ENCODE measurements at regions not wholly inside any gene's neighbourhood (a gene's known extent, or its start where the extent isn't known, plus 50 kb on each side); places are given as distances from the start of the nearest gene placed in this dataset.

DNA sequence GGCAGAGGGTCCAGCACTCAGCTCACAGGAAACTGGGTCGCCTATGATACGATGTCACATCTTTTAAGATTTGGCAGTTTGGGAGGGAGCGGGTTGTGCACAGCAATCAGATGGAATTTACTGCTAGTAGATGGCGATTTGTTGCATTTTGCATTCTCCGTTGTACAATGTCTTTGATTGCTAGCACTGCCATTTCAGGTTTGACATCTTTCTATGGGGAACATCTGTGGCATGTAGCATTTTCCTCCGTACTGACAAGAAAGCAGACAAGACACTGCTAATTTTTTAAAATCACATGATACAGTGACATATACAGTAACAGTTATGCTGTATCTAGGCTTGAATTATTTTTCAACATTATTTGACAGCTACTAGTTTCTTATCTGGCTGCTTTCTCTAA, 119.7 kb upstream of the PCSK2 start:
- no peaks in the 10 kb centered on the region for H3K27me3 ChIP-seq (replicated peaks; ENCODE audit: control insufficient read depth, insufficient read depth, low read length)
- TF ChIP-seq, protein P1, sequence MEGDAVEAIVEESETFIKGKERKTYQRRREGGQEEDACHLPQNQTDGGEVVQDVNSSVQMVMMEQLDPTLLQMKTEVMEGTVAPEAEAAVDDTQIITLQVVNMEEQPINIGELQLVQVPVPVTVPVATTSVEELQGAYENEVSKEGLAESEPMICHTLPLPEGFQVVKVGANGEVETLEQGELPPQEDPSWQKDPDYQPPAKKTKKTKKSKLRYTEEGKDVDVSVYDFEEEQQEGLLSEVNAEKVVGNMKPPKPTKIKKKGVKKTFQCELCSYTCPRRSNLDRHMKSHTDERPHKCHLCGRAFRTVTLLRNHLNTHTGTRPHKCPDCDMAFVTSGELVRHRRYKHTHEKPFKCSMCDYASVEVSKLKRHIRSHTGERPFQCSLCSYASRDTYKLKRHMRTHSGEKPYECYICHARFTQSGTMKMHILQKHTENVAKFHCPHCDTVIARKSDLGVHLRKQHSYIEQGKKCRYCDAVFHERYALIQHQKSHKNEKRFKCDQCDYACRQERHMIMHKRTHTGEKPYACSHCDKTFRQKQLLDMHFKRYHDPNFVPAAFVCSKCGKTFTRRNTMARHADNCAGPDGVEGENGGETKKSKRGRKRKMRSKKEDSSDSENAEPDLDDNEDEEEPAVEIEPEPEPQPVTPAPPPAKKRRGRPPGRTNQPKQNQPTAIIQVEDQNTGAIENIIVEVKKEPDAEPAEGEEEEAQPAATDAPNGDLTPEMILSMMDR (IDR thresholded peaks at IDR 0.05; ENCODE audit: insufficient read depth, low read length, poor library complexity, severe bottlenecking): no peak
- no peak for DNase-seq (ENCODE audit: extremely low read depth, insufficient read length)
- H3K36me3 ChIP-seq (ENCODE audit: control insufficient read depth, insufficient read depth, low read length): no peaks in the 10 kb centered on the region
- no peak overlapping the region for H3K4me3 ChIP-seq (replicated peaks; ENCODE audit: low read depth, low read length)

DNA sequence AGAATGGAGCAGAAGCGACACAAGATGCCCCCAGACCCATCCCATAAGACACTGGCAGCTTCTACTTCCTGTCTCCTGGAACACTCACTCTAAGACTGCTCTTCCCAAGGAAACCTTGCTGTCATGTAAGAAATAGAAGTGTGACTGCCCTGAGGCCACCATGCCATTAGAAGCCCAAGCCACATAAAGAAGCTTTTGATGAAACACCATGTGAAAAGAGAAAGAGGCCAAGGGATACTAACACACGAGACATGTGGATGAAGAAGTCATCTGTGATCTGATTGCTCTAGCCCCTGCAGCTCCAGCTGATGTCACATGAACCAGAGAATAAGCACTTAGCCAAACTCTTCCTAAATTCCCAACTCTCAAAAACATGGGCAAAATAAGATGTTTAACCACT, 117.9 kb upstream of the PCSK2 start:
- TF ChIP-seq, protein P1 (IDR thresholded peaks at IDR 0.05; ENCODE audit: insufficient read depth, low read length, poor library complexity, severe bottlenecking): no peak
- Histone ChIP-seq H3K27me3 (replicated peaks; ENCODE audit: control insufficient read depth, insufficient read depth, low read length) (no peaks in the 10 kb centered on the region), H3K36me3 (ENCODE audit: control insufficient read depth, insufficient read depth, low read length) (no peaks in the 10 kb centered on the region), H3K4me3 (replicated peaks; ENCODE audit: low read depth, low read length) (no peak overlapping the region)
- no peak for DNase-seq (ENCODE audit: extremely low read depth, insufficient read length)

DNA sequence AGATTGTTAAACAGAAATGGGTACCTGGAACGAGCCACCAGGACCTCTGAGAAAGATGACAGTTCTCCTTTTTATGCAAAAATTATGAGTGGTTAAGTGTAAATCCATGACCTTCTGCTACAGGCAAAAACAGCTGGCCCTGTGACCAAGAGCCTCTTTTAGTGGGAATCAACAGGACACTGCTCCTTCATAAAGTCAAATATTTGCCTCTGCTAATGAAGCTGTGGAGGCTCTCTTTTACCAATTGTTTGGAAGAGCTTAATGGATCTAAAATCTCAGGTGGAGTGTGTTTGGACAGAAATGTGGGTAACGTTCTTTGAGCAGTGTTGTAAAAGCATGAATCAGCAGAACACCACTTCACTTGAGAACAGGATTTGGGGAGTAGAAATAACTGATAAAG, 117.5 kb upstream of the PCSK2 start:
- Histone ChIP-seq H3K27me3 (replicated peaks; ENCODE audit: control insufficient read depth, insufficient read depth, low read length) (no peaks in the 10 kb centered on the region), H3K36me3 (ENCODE audit: control insufficient read depth, insufficient read depth, low read length) (no peaks in the 10 kb centered on the region), H3K4me3 (replicated peaks; ENCODE audit: low read depth, low read length) (no peak overlapping the region)
- TF ChIP-seq, protein P1 (IDR thresholded peaks at IDR 0.05; ENCODE audit: insufficient read depth, low read length, poor library complexity, severe bottlenecking): no peak
- no peak for DNase-seq (ENCODE audit: extremely low read depth, insufficient read length)

DNA sequence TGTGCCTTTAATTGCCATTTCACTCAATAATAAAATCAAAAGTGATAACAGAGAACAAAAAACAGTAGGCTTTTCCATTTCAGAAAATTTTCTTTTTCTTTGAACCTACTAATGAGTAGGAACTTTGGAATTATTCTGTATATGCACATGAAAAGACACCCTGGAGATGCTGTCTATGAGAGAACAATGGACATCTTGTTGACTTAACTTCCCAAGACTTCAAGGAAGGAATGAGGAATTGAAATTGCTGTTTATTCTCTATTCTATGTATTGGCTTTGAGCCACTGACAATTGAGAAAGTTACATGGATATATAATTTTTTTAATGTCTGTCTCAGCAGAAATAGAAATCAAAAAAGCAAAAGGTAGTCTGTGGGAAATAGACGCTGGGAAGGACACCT, 98.6 kb upstream of the PCSK2 start:
- TF ChIP-seq, protein P1 (IDR thresholded peaks at IDR 0.05; ENCODE audit: insufficient read depth, low read length, poor library complexity, severe bottlenecking): no peak
- DNase-seq (ENCODE audit: extremely low read depth, insufficient read length): no peak
- no peaks in the 10 kb centered on the region for H3K27me3 ChIP-seq (replicated peaks; ENCODE audit: control insufficient read depth, insufficient read depth, low read length)
- no peaks in the 10 kb centered on the region for H3K36me3 ChIP-seq (ENCODE audit: control insufficient read depth, insufficient read depth, low read length)
- no peak overlapping the region for H3K4me3 ChIP-seq (replicated peaks; ENCODE audit: low read depth, low read length)

DNA sequence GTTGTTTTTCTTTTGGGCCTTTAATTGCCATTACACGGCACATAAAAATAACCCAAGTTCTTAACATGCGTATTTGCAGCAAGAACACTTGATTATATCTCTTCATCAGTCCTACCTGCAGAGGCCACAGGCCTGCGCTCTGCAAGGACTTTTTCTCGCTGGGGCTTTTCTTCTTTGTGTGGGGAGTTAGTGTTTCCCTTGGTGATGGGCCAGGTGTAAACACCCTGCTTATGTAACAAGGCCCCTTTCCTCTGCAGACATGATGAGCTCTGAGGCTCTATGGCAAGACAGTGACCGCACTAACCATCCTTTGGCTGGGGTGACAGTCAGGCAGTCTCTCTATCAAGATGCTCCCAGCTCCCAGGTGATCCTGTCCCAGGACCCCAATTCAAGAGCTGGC, 97.8 kb upstream of the PCSK2 start:
- TF ChIP-seq, protein P1 (IDR thresholded peaks at IDR 0.05; ENCODE audit: insufficient read depth, low read length, poor library complexity, severe bottlenecking): no peak
- DNase-seq (ENCODE audit: extremely low read depth, insufficient read length): no peak
- Histone ChIP-seq H3K4me3 (replicated peaks; ENCODE audit: low read depth, low read length) (no peak overlapping the region), H3K27me3 (replicated peaks; ENCODE audit: control insufficient read depth, insufficient read depth, low read length) (no peaks in the 10 kb centered on the region), H3K36me3 (ENCODE audit: control insufficient read depth, insufficient read depth, low read length) (no peaks in the 10 kb centered on the region)

DNA sequence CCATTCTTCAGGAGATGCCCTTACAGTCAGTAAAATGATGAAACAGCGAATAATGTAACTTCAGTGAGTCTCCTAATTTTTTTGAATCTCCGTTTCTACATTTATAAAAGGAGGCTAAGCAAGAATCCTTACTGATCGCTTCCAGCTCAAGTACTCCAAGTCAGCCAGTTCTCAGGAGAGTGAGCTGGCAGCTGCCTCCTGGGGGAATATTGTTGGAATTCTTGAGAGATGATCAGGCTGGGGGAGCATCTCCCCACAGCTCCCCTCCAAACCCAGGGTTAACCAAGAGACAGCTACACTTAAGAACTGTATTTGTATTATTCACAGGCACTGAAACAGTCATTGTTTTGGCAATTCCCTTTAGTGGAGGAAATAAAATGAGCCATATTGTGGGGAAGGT, 89.1 kb upstream of the PCSK2 start:
- Histone ChIP-seq H3K27me3 (replicated peaks; ENCODE audit: control insufficient read depth, insufficient read depth, low read length) (no peaks in the 10 kb centered on the region), H3K36me3 (ENCODE audit: control insufficient read depth, insufficient read depth, low read length) (no peaks in the 10 kb centered on the region), H3K4me3 (replicated peaks; ENCODE audit: low read depth, low read length) (no peak overlapping the region)
- TF ChIP-seq, protein P1 (IDR thresholded peaks at IDR 0.05; ENCODE audit: insufficient read depth, low read length, poor library complexity, severe bottlenecking): no peak
- no peak for DNase-seq (ENCODE audit: extremely low read depth, insufficient read length)

Measured in GM06990 (cell line).